GM18508 (cell line): ENCODE measurements at regions not wholly inside any gene's neighbourhood (a gene's known extent, or its start where the extent isn't known, plus 50 kb on each side); places are given as distances from the start of the nearest gene placed in this dataset.

Experiments
- ATAC-seq: cut with Tn5 transposase; IDR thresholded peaks from one replicate; pipeline ENCODE4 v1.9.1; 2021; ENCODE audit warnings: moderate number of reproducible peaks; ENCODE audit not compliant: insufficient read depth, unreplicated experiment

DNA sequence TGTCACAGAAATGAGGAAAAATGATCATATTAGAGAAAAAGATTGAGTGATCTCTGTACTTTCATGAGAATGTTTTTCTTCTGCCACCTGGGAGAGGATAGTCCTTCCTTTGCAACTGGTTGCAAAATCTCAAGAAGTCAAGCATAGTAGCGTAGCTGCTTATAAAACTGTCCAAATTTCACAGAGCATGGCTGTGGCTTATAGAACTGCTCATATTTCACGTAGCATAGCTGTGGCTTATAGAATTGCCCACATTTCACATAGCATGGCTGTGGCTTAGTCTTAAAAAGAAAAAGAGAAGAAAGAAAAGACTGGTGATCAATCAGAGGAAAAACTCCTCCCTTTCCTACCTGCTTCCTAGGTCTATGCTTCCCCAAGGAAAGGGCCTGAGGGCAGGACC lies 329.5 kb downstream of the SIPA1L2 start:
- ATAC-seq: no peak

DNA sequence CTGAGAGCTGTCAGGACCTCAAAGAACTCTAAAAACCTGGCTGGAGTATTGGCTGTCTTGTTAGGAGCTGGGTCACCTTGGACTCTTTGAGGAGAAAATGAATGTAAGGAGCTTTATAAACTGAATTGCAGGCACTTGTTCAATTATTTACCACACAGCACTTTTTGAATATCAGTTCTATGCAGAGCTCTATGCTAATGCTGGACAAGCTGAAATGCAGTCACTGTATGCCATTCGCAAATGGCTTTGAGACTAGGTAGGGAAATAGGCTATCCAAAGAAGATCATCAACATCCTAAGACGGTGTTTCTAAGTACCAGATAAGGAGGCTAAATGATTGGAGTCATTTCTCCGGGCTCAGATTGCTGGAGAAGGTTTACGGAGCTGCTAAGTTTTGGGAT lies 333.5 kb downstream of the SIPA1L2 start:
- no peak for ATAC-seq

DNA sequence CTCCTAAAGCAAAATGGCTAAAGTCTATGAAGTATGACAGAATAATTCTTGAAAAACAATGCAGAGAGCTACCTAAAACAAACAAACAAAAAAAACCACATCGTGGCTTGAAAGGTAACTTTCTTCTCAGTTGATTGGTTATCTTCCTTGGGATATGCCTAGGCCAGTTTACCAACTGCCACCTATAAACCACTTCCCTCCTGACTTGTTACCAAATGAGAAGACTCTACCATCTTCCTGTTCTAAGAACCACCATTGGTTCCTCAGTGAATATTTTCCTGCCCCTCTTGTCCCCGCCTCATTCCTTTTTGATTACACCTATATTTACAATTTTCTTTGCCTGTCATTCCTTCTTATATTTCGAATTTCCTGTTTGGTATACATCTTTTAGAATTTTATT lies 336.6 kb downstream of the SIPA1L2 start:
- no peak for ATAC-seq

DNA sequence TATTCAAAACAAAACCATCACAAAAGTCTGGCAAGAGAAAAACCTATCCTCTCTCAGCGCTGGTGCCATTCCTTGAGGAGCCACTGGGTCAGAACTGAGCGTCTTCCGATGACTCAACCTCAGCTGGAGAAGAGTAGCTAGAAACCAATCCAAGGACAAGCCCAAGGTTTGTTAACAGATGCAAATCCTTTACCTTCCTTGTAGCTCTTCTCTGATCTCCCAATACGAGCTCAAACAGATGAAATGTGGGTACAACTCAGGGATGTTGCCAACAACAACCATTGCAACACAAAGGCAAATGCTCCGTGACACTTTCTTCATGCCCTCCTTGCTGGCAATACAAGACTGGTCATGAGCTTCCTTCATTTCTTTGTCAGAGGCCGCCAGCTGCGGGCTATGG lies 337.1 kb downstream of the SIPA1L2 start:
- no peak for ATAC-seq

DNA sequence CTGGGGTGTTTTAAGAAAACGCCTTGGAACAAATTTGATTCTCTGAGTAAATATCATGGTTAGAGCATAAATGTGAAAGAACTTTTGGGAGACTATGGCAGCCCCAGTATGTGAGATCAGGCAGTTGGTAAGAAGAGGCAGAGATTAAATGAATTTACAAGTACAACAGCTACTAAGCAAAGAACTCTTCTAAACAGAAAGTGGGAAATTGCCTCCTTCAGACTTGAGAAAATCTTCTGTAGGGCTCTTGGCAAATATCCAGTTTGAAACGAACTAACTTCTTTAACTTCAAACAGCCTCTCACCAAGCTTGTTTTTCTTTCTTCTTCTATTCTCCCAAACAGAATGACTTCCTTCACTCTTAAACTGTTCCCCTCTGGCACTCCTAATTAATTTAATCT lies 337.7 kb downstream of the SIPA1L2 start:
- ATAC-seq: no peak

DNA sequence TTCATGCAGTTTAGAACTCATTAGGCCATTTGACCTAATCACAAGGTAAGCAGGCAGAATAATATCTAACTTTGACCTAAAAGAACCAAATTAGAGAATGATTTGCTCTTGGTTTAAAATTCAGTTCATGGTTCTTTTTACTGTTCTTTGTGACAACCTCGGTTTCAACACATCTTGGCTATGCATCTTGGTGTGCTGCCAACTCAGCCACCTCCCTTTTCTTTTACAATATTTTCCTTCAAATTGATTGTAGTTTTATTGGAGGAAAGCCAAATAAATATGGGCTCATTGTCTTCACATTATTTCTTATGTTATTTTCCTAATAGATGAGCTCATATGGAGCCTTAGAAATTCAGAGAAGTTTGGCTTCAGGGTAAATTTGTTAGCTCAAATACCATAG lies 338.3 kb downstream of the SIPA1L2 start:
- ATAC-seq: no peak

DNA sequence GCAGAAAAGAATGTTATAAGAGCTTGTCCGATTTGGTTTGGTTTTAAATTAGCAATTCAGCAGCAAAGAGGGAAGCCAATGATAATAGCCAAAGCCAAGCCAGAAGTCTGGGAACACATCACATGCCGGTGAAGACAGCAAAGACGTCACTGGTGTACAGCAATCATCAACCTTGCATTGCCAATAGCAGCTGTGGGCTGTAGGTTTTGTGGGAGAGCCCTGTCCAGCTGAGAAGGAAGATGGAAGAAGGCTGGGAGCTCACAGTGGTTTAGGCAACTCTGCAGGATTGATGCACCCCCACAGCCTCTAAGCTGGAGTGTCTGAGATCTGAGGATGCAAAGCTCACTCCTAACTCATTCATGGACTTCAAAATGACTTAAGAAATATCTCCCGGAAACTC lies 338.7 kb downstream of the SIPA1L2 start:
- no peak for ATAC-seq

DNA sequence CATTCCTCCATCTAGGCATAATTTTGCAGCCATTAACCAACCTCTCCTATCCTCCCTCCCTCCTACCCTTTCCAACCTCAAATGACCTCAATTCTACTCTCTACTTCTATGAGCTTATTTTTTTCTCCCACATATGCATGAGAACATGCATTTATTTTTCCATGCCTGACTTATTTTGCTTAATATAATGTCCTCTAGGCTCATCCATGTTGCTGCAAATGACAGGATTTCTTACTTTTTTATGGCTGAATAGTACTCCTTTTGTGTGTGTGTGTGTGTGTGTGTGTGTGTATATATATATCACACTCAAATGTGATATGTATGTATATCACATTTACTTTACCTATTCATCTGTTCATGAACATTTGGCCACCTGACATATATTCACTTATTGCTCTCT lies 339.4 kb downstream of the SIPA1L2 start:
- no peak for ATAC-seq

DNA sequence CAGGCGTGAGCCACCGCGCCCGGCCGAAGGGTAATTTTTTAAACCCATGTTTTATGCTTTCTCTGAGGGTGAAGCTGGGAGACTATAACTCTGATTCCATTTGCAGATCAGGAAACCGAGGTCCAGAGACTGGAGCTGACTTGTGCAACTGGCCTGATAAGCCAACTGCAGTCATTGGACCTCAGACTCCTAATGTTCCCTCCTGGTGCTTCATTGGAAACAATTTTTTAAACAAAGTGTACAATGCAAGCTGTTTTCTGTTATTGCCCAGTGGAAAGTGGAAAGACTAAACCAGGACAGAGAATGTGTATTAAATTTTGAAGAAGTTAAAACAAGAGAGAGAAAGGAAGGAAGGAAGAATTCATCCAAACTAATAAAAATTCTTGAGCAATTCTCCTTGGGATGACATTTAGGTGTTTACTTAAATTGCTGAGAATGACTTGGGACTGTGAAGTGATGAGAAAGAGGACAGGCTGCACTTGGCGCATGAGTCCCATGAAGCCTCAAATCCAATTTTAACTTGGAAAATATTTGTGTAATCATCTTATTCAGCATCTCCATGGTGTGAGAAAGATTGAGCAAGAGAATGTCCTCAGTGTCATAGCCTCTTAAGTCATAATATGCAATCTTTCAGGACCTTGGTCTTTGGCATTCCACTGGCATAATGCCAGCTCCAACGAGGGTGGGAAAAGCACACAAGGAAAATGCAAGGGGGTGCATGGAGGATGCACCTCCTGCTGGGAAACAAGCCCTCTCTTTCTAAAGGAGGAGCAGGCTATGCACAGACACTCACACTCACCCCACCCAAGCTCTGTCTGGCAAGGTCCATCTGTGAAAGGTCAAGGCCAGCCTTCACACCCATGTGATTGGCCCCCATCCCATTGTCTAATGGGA lies 342.0 kb downstream of the SIPA1L2 start:
- no peak for ATAC-seq

DNA sequence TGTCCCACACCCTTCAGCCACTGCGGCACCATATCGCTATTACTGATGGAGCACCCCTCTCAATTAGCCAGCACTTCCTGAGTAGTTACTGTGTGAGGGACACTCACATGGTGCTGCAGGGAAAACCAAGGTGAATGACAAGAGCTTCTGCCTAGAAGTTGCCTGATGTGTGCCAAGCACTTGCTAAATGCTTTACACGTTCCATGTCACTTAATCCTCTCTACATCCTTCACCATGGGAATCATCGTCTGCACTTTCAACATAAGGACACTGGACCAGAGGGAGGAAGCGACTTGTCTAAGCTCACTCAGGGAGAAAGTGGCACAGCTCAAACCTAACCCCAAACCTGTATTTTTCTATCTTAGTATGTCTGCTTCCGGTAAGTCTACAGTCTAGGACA lies 344.8 kb downstream of the SIPA1L2 start:
- no peak for ATAC-seq

DNA sequence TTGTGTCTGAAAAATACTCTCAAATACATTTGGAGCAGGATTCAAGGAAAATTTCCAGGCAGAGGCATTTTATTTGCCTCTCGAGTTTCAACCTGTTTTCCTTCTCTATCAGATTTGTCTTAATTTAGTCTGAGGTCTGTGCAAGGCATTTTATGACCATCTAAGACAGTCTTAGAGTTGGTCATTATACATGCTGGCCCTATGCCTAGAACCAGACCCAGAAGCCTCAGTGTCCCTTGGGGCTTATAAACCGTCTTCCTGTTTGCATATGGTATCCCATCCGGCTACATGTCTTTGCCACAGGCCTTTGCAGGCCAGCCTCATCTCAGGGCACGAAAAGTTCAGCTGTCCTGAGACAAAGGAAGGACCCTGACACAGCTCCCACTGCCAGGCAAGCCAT lies 346.1 kb downstream of the SIPA1L2 start:
- no peak for ATAC-seq

DNA sequence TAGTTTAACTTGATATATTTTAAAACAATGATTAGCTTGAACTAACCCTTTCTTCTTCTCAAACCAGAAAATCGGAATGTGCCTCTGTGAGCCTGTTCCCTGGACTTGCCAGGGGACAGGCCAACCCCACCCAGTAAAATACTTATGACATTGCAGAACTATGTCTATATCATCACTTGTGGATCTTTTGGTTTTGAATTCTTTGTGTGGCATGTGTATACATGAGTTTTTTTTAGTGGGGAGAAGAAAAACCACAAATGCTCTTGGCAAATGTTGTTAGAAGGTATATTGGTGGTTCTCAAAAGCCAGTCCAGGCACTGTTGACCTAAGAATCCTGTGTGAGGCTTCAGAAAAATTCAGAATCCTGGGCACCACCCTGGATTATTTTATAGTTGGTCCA lies 347.4 kb downstream of the SIPA1L2 start:
- ATAC-seq: no peak

DNA sequence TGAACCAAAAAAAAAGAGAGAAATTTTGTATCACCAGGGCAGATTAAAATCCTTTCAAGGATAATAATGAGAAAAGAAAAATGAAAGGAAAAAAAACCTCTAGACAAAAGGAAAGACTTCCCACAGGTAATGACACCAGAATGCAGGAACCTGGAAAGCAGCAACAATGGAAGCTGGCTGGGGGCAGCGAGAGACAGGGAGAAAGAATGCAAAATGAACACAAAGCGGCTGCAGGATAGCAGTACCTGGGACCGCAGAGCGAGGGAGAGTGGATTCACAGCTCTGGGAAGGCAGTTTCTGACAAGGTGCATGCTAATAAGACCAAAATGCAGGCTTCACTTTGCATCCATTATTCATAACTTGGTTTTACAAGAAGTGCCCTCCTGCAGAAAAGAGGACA lies 349.0 kb downstream of the SIPA1L2 start:
- ATAC-seq: no peak

DNA sequence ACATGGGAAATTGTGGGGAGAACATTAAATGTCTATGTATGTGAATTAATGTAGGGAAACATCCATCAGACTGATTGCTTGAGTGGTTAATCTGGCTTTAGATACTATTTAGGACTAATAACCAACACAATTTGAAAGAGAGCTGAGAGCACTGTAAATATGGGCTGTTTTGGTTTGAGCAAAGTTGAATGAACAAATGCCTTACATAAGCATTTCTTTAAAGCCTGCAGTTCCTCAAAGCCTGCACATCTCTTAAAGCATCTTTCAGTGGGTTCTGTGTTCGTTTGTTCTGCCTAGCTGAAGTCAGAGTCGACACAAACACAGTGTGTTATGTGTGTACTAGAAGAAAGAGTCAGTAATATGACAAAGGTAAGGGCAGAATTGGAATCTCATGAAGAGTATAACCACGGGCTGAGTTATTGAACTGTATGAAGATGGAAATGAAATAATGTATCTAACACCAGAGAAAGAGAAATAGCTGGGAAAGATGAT lies 350.0 kb downstream of the SIPA1L2 start:
- no peak for ATAC-seq

DNA sequence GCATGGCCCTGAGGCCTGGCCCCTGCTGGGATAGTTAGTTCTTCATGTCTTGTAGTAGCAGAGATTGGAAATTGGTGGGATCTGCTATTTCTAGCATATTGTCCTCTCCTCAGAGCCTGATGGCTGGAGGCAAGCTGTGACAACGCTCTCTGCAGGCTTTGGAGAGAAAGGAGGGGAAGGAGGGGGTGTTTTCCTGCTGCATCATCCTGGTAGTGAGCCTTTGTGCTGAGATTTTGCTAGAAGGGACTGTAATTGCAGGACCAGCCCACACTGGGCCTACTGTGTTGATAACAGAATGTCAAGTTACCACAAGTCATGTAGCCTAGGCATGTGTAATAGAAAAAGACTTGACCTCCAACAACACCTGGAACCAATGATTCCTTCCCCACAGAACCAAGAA lies 351.0 kb downstream of the SIPA1L2 start:
- ATAC-seq: no peak

DNA sequence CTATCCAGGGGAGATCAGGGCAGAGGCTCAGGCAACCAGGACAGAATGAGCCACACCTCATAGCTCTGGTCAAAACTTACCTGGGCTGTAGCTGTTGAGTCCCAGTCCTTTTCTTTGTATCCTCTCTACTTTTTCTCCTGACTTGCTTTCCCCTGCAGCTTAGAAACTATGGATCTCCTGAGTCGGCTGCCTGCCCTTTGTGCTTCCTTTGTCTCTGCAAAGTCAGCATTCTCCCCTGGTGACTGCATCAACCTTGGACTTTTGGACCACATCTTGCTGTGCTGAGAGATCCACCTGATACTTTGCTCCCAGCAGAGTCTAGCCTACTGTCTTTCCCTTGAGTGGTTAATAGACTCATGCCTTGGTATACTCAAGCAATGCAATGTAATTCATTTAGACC lies 353.3 kb downstream of the SIPA1L2 start:
- no peak for ATAC-seq

DNA sequence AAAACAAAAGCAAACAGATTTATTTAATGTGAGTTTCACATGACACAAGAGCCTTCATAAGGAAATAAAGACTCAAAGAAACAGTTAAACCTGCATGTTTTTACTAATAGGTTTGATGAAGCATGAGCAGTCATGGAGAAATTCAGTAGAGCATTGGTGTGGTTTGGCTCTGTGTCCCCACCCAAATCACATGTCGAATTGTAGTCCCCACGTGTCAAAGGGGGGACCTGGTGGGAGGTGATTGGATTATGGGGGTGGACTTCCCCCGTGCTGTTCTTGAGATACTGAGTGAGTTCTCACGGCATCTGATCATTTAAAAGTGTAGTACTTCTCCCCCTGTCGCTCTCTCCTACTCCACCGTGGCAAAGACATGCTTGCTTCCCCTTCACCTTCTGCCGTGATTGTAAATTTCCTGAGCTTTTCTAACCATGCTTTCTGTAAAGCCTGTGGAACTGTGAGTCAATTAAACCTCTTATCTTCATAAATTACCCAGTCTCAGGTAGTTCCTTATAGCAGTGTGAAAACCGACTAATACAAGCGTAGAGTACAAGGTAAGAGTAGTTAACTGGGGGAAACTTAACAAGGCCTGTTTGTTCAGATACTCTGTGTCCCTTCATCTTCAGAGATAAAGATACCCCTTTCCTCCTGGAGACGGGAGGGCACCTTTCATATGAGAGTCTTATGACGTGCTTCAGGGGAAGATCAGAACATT lies 354.8 kb downstream of the SIPA1L2 start:
- no peak for ATAC-seq

DNA sequence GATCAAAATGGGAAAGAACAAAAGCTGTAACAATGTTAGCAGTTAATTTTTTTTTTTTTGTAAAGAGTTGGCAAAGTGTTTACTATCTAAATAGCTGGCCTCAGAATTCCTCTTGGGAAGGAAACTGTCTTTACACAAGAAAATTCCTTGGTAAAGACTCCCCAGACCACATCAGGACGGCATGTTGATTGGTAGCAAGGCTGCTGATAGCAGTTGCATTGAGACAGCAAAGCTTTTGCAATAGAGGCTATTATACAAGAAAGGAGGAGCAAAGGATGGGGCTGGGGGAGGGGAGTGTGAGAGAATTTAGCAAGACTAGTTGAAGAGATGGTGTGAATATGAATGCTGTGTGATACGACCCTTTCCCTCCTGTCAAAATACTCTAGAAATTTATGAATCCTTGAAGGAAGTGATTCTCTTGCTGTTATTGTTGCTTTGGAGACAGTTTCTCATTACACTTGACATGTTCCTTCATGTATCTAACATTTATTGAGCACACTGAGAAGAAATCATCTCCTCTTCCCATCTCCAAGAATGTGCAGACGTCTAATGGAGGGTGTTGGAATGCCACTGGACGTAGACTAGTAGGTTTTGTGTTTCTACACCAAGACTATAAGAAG lies 355.6 kb downstream of the SIPA1L2 start:
- no peak for ATAC-seq

DNA sequence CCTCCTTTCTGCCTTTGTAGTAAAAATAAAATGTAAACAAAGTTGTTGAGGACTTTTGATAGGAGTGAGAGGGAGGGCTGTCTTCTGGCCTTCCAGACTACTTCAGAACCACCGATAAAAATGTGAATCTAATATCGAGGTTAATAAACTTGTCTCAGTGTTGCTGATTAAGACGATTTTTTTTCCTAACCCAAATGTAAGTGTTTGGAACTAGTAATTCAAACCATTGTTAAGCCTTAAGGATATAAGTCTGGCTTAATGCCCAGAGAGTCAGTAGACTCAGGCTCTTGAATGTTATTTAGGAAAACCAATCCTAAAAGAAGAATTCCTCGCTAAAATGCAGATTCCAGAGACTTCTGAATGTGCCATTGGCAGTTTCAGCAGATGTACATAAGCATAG lies 356.9 kb downstream of the SIPA1L2 start:
- no peak for ATAC-seq

DNA sequence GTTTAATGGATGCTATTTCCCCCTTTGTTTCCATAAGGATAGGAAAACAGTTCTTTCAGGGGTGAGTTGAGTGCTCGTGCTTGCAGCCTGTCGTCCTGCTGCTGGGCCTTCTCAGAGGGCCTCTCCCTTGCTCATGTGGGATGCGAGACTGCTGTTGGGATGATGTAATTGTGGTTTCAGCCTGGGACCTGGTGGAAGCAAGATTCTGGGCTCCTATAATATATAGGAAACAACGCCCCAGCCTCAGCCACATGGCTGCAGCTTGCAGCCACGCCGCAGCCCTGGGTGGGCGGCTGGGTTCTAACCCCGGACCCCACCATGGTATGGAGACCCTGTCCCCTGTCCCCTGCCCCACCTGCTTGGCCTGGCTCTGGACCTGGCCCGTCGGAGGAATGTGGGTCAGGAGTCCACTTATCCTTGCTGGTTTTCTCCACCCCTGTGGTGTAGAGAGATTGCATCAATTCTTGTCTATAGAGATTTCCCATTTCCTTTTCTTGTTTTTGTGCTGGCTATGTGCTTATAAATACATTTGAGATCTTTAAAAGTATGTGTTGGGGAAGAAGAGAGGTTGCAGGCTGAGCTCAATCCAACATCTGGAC lies 357.8 kb downstream of the SIPA1L2 start:
- ATAC-seq: no peak

DNA sequence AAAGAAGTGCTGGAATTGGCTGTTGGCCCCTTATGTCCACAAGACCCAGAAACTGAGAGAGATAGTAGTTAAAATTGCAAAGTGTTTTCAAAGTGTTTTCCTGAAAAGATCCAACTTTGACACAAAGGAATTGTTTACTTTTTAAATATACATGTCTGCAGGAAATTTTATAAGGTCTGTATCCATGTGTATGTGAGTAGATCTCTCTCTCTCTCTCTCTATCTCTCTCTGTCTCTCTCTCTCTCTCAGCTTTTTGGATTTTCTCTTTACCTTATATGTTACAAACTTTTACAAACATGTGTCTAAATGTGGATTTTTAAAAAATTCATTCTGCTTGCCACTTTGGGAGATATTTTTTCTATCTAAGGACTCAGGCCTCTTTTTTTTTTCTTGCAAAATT lies 358.6 kb downstream of the SIPA1L2 start:
- no peak for ATAC-seq
